HEK293 (cell line): ENCODE measurements at regions not wholly inside any gene's neighbourhood (a gene's known extent, or its start where the extent isn't known, plus 50 kb on each side); places are given as distances from the start of the nearest gene placed in this dataset.

ENCODE experiments used
- CTCF ChIA-PET: fragments of 350-600 bp; formaldehyde crosslinking; extraction: SDS; loops from one replicate; lab custom pipeline; 2021; ENCODE audit warnings: antibody characterized with exemption; lab: Yijun Ruan, JAX
- POLR2A ChIA-PET: fragments of 300-600 bp; formaldehyde crosslinking; extraction: SDS; loops from one replicate; lab custom pipeline; 2020; ENCODE audit warnings: antibody characterized with exemption, inconsistent platforms; lab: Yijun Ruan, JAX
- H3K27ac ChIP-seq: fragments of 200-500 bp; sonication (Bioruptor generic); 2 replicates; pipeline ENCODE4 v1.5.1; 2014; ENCODE audit warnings: low read depth, low read length, control low read depth, inconsistent platforms; ENCODE audit errors: extremely low read depth
- H3K36me3 ChIP-seq, 2 experiments: fragments of 200-500 bp in 1 of 2; sonication (Bioruptor generic) in 1 of 2; 1 replicate in 1 of 2; 2 replicates in 1 of 2; pipeline ENCODE4 v1.5.1; 2014 to 2017; ENCODE audit warnings: inconsistent platforms in 2 of 2, low read length in 2 of 2; ENCODE audit not compliant: control insufficient read depth in 2 of 2, insufficient read depth in 1 of 2
- H3K4me1 ChIP-seq: fragments of 200-500 bp; sonication (Bioruptor generic); 2 replicates; pipeline ENCODE4 v1.5.1; 2014; ENCODE audit warnings: mild to moderate bottlenecking, low read length, inconsistent platforms; ENCODE audit not compliant: control insufficient read depth, insufficient read depth
- H3K4me3 ChIP-seq: 2 replicates; pipeline ENCODE4 v1.5.1; 2011; ENCODE audit warnings: low read depth, mild to moderate bottlenecking, control low read depth, low read length, moderate library complexity
- H3K9me3 ChIP-seq: fragments of 200-500 bp; sonication (Bioruptor generic); 2 replicates; pipeline ENCODE4 v1.5.1; 2014; ENCODE audit warnings: low read depth, low read length, inconsistent platforms; ENCODE audit not compliant: control insufficient read depth, insufficient read depth
- BCL11B ChIP-seq: fragments of 450-650 bp; formaldehyde crosslinking; IDR thresholded peaks from 2 replicates; pipeline ENCODE4 v1.5.1; 2016; ENCODE audit warnings: low read depth, missing biosample characterization, missing genetic modification characterization
- SETDB1 ChIP-seq: IDR thresholded peaks from one replicate; pipeline ENCODE4 v1.6.1; 2017; ENCODE audit warnings: mild to moderate bottlenecking, low read length, moderate library complexity, mixed read lengths; ENCODE audit not compliant: insufficient read length
- TRIM28 ChIP-seq: IDR thresholded peaks from 2 replicates; pipeline ENCODE4 v1.6.1; 2011; ENCODE audit warnings: low read length, control low read depth, borderline replicate concordance
- ZBTB1 ChIP-seq: fragments of 450-650 bp; formaldehyde crosslinking; IDR thresholded peaks from 2 replicates; pipeline ENCODE4 v1.5.1; 2016; ENCODE audit warnings: missing biosample characterization, missing genetic modification characterization
- ZFP41 ChIP-seq: fragments of 450-650 bp; formaldehyde crosslinking; IDR thresholded peaks from 2 replicates; pipeline ENCODE4 v1.5.1; 2016; ENCODE audit warnings: missing biosample characterization, missing genetic modification characterization, borderline replicate concordance
- ZNF112 ChIP-seq: fragments of 450-650 bp; formaldehyde crosslinking; IDR thresholded peaks from 2 replicates; pipeline ENCODE4 v1.5.0; 2017; ENCODE audit warnings: missing biosample characterization, missing genetic modification characterization
- ZNF148 ChIP-seq: fragments of 450-650 bp; formaldehyde crosslinking; IDR thresholded peaks from 2 replicates; pipeline ENCODE4 v1.5.0; 2017; ENCODE audit warnings: missing biosample characterization, missing genetic modification characterization, borderline replicate concordance
- ZNF157 ChIP-seq: fragments of 450-650 bp; formaldehyde crosslinking; IDR thresholded peaks from 2 replicates; pipeline ENCODE4 v1.5.1; 2016; ENCODE audit warnings: missing biosample characterization, missing genetic modification characterization
- ZNF175 ChIP-seq: fragments of 450-650 bp; formaldehyde crosslinking; IDR thresholded peaks from 2 replicates; pipeline ENCODE4 v1.5.1; 2016; ENCODE audit warnings: missing biosample characterization, missing genetic modification characterization
- ZNF211 ChIP-seq: fragments of 450-650 bp; formaldehyde crosslinking; IDR thresholded peaks from 2 replicates; pipeline ENCODE4 v1.5.1; 2016; ENCODE audit warnings: low read depth, missing biosample characterization, missing genetic modification characterization
- ZNF248 ChIP-seq: fragments of 450-650 bp; formaldehyde crosslinking; IDR thresholded peaks from 2 replicates; pipeline ENCODE4 v1.5.1; 2017; ENCODE audit warnings: missing biosample characterization, missing genetic modification characterization
- ZNF274 ChIP-seq, 2 experiments: fragments of 200-500 bp in 1 of 2; fragments of 450-650 bp in 1 of 2; sonication (Bioruptor generic) in 1 of 2; formaldehyde crosslinking in 1 of 2; IDR thresholded peaks; 2 replicates each; pipeline versions ENCODE4 v1.5.1 to v1.6.1; 2014 to 2016; ENCODE audit warnings: borderline replicate concordance in 1 of 2, inconsistent platforms in 1 of 2, low read length in 1 of 2, missing biosample characterization in 1 of 2, missing genetic modification characterization in 1 of 2
- ZNF324 ChIP-seq: fragments of 450-650 bp; formaldehyde crosslinking; IDR thresholded peaks from 2 replicates; pipeline ENCODE4 v1.5.1; 2016; ENCODE audit warnings: missing biosample characterization, missing genetic modification characterization
- ZNF404 ChIP-seq: fragments of 450-650 bp; formaldehyde crosslinking; IDR thresholded peaks from 2 replicates; pipeline ENCODE4 v1.5.1; 2017; ENCODE audit warnings: missing biosample characterization, missing genetic modification characterization
- ZNF623 ChIP-seq: fragments of 450-650 bp; formaldehyde crosslinking; IDR thresholded peaks from 2 replicates; pipeline ENCODE4 v1.5.1; 2016; ENCODE audit warnings: missing biosample characterization, missing genetic modification characterization
- ZNF76 ChIP-seq: fragments of 450-650 bp; formaldehyde crosslinking; IDR thresholded peaks from 2 replicates; pipeline ENCODE4; 2016; ENCODE audit warnings: low read depth, missing biosample characterization, missing genetic modification characterization, borderline replicate concordance
- ZNF792 ChIP-seq: fragments of 450-650 bp; formaldehyde crosslinking; IDR thresholded peaks from 2 replicates; pipeline ENCODE4 v1.5.1; 2016; ENCODE audit warnings: missing biosample characterization, missing genetic modification characterization
- TF ChIP-seq, protein P1 (sequence below): fragments of 450-650 bp; formaldehyde crosslinking; IDR thresholded peaks from 2 replicates; pipeline ENCODE4 v1.5.1; 2016; ENCODE audit warnings: missing biosample characterization, missing genetic modification characterization
- TF ChIP-seq, protein P2 (sequence below): fragments of 450-650 bp; formaldehyde crosslinking; IDR thresholded peaks from 2 replicates; pipeline ENCODE4 v1.5.1; 2016; ENCODE audit warnings: missing biosample characterization, missing genetic modification characterization
- TF ChIP-seq, protein P3 (sequence below): fragments of 450-650 bp; formaldehyde crosslinking; optimal IDR thresholded peaks from 2 replicates; pipeline ENCODE3; 2016; ENCODE audit warnings: missing biosample characterization, mild to moderate bottlenecking, missing genetic modification characterization
- TF ChIP-seq, protein P4 (sequence below): fragments of 450-650 bp; formaldehyde crosslinking; IDR thresholded peaks from 2 replicates; pipeline ENCODE4 v1.5.1; 2017; ENCODE audit warnings: missing biosample characterization, missing genetic modification characterization

GRCh38 chr6:164359441-164359840 is 944.9 kb downstream of the QKI start:
- CTCF ChIA-PET, result interaction anchor here (0.6 kb wide), 1 partner anchor 186 kb away, joined by 3 read pairs; no protein-coding TSS in a partner anchor
- POLR2A ChIA-PET, result no interaction called here
- Histone ChIP-seq H3K4me1 (no peaks in the 10 kb centered on the region), H3K27ac (no peak overlapping the region), H3K9me3 (no peaks in the 10 kb centered on the region), H3K4me3 (no peak overlapping the region), H3K36me3 (no peaks in the 10 kb centered on the region)
- TF ChIP-seq ZNF211 (tag by site-specific recombination) (no peak), ZNF157 (tag by site-specific recombination) (no peak), TRIM28 (no peak)
- TF ChIP-seq, protein P1, sequence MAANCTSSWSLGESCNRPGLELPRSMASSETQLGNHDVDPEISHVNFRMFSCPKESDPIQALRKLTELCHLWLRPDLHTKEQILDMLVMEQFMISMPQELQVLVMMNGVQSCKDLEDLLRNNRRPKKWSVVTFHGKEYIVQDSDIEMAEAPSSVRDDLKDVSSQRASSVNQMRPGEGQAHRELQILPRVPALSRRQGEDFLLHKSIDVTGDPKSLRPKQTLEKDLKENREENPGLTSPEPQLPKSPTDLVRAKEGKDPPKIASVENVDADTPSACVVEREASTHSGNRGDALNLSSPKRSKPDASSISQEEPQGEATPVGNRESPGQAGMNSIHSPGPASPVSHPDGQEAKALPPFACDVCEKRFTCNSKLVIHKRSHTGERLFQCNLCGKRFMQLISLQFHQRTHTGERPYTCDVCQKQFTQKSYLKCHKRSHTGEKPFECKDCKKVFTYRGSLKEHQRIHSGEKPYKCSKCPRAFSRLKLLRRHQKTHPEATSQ (tag by site-specific recombination), result no peak
- TF ChIP-seq, protein P2, sequence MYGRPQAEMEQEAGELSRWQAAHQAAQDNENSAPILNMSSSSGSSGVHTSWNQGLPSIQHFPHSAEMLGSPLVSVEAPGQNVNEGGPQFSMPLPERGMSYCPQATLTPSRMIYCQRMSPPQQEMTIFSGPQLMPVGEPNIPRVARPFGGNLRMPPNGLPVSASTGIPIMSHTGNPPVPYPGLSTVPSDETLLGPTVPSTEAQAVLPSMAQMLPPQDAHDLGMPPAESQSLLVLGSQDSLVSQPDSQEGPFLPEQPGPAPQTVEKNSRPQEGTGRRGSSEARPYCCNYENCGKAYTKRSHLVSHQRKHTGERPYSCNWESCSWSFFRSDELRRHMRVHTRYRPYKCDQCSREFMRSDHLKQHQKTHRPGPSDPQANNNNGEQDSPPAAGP (tag by site-specific recombination), result no peak
- TF ChIP-seq, protein P3, sequence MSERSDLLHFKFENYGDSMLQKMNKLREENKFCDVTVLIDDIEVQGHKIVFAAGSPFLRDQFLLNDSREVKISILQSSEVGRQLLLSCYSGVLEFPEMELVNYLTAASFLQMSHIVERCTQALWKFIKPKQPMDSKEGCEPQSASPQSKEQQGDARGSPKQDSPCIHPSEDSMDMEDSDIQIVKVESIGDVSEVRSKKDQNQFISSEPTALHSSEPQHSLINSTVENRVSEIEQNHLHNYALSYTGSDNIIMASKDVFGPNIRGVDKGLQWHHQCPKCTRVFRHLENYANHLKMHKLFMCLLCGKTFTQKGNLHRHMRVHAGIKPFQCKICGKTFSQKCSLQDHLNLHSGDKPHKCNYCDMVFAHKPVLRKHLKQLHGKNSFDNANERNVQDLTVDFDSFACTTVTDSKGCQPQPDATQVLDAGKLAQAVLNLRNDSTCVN (tag by site-specific recombination), result no peak

GRCh38 chr6:164359036-164359435 is 944.5 kb downstream of the QKI start:
- Histone ChIP-seq H3K4me1 (no peaks in the 10 kb centered on the region), H3K4me3 (no peak overlapping the region), H3K27ac (no peak overlapping the region), H3K36me3 (no peaks in the 10 kb centered on the region), H3K9me3 (no peaks in the 10 kb centered on the region)
- ChIA-PET CTCF (interaction anchor here (0.6 kb wide), 1 partner anchor 185 kb away, joined by 3 read pairs; no protein-coding TSS in a partner anchor), POLR2A (no interaction called here)
- TF ChIP-seq ZNF274 (IDR thresholded peaks at IDR 0.05; ENCODE audit: low read length) (no peak), ZNF274 (tag by site-specific recombination; IDR thresholded peaks at IDR 0.05; ENCODE audit: borderline replicate concordance) (no peak), ZNF792 (tag by site-specific recombination) (no peak), ZFP41 (tag by site-specific recombination) (no peak), ZNF248 (tag by site-specific recombination) (no peak), ZNF623 (tag by site-specific recombination) (no peak), ZNF324 (no peak), ZNF148 (tag by site-specific recombination) (no peak), BCL11B (tag by site-specific recombination) (no peak), ZNF112 (tag by site-specific recombination) (no peak), ZNF76 (tag by site-specific recombination) (no peak), ZNF404 (tag by site-specific recombination) (no peak), SETDB1 (no peak), ZNF175 (tag by site-specific recombination) (no peak), ZBTB1 (no peak)
- TF ChIP-seq, protein P4, sequence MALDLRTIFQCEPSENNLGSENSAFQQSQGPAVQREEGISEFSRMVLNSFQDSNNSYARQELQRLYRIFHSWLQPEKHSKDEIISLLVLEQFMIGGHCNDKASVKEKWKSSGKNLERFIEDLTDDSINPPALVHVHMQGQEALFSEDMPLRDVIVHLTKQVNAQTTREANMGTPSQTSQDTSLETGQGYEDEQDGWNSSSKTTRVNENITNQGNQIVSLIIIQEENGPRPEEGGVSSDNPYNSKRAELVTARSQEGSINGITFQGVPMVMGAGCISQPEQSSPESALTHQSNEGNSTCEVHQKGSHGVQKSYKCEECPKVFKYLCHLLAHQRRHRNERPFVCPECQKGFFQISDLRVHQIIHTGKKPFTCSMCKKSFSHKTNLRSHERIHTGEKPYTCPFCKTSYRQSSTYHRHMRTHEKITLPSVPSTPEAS, result no peak
